ENCODE measurements at regions not wholly inside any gene's neighbourhood (a gene's known extent, or its start where the extent isn't known, plus 50 kb on each side); places are given as distances from the start of the nearest gene placed in this dataset.

DNA sequence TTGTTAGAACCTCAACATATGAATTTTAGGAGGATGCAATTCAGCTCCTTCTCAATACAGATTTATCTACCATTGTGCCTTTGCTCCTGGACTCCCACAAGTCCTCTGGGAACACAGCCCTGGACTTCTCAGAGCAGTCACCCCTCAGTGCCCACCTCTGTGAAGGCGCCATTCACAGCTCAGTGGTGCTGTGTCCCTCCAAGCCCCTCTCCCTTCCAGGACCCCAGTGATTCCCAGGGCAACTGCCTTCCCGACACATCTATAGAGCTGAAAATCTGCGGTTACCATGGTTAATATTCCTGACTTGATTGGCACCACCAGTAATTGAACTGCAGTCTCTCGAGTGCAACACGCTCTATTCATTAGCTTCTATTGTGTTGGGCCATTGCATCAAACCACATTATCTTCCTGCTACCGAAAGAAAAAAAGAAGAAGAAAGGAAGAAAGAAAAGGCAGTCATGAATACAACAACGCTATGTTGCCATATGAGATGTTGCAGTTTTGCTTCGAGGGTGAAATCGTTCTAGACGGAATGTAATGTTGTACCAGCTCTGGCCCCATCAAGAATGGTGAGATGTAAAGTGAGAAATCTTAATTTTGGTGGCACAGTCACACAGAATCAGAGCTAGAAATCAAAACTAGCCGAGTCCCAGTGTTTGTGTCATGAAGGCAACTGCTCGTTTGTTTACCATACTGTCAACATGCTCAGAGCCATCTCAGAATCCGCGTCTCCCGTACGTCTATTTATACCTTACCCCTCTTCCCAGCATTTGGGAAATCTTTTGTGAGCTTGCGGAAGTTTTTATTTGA is 524.0 kb upstream of the ID2 start:
- DNase-seq: no peak

DNA sequence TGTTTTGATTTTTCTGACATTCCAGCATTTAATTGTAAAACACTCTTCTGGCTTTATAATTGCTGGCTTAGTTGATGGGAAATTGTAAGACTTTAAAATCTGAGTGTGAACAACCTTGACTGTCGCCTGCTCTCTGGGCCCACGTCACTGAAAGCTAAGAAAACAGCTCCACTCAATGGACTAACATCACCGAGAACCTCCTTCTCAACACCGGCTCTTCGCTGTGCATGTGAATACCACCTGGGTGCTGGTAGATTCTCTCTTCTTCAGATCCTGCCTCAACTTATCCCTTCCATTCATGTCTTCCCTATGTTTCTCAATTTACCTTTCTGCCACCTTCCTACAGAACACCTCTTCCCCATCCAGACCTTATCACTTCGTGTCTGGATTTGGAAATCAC is 523.1 kb upstream of the ID2 start:
- no peak for DNase-seq

DNA sequence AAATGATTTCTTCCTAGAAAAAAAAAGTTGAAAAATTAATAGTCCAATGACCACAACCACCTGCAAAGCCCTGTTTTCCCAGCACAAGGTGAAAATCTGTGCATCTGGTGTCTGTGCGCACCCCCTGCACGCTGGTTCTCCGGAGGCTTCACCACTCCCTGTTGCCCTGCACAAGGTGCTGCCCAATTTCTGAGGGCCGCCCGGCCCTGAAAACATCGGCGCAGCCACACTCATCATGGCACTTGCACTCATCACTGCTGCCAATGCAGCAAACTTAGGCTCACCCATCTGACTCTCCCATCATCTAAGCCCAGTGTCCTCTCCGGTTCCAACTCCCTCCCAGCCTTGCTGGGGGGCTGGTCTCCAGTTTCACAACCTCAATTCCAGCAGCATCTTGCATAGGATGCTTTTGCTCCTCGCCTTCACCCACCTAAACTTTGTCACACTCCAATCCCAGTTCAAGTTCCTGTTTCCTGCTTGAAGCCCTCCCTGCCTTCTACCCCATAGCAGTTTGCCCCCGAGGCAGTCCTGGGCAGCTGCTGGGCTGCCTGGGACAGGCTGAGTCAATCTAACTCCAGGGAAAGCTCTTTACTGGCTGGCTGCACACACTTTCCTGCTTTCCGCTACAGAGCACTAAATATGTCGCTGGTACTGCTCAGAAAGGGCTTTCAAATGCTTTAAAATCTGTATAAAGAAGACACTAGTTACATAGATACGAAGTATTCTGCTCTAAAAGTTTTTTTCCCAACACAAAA is 522.5 kb upstream of the ID2 start:
- no peak for DNase-seq

DNA sequence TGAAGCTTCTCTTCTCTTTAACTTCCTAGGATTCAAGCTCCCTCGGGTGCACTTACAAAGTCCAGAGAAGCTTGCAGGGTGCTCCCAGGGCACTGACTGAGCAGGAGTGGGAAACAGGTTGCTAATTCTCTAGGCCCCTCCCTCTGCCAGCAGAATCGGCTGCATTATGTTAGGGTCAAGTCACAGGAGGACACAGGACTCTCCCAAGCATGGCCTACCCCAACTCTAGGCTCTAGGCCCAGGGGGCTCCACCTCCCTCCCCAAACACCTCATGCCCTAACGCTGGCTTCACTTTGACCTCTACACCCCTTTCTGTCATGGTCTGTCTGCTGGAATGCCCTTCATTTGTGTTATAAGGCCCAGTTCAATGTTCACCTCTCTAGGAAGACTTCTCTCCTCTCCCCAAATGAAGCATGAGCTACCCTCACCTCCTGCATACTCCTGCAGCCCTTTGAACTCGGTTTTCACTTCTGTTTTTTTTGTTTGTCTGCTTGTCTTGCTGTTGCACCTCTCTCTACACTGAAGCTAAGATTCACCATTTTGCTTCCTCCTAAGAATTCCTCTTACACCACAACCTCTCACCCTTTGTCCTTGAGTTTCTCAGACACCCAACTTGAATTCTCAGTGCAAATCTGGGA is 521.8 kb upstream of the ID2 start:
- DNase-seq: no peak

DNA sequence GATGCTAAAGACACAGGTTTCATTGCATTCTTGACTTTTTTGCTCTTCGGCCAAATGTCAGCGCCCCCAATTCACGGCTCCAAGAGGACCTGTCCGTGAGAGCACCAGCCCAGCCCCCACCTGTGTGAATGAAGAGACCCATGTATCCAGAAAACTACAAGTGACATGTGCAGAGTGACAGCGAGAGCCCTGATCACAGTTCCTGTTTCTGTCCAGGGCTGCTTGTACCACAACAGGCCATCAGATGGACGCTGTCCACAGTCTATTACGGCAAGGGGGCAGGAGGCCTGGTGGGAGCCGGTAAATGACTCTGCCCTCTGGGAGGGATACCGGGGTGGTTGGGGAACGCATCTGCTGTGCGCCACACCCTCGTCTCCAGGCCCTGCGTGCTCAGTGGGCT is 520.9 kb upstream of the ID2 start:
- no peak for DNase-seq

DNA sequence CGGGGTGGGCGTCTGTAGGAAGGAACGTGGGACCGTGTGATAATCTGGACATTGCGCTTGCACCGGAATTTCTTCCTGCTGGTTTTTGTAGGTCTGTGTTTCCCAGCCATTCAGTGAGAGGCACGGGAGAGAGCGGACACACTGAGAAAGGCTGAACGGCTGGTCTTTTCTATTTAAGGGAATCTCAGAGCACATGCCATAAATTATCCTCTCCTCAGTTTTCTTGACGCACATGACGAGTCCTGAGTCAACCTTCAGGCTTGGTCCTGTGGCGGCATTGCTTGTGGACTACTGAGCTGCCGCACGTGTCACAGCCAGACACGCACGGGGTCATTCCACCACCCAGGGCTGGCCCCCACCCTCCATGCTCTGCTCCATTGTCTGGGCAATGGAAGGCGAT is 519.3 kb upstream of the ID2 start:
- DNase-seq: no peak

DNA sequence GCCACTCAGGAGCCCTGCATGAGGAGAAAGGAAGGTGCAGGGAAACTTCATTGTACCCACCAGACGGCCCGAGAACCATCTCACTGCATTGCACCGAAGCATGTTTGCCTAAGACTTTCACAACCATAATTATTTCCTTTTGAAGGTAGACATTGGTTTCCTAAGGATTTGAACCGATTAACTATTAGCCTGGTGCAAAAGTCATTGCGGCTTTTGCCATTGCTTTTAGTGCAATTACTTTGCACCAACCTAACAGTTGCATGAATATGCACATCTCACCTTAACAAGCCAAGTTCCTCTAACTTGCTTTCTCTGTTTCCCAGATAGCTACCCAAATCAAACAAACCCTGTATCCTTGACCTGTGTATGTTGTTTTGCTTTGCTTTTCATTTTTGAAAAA is 516.3 kb upstream of the ID2 start:
- DNase-seq: no peak

DNA sequence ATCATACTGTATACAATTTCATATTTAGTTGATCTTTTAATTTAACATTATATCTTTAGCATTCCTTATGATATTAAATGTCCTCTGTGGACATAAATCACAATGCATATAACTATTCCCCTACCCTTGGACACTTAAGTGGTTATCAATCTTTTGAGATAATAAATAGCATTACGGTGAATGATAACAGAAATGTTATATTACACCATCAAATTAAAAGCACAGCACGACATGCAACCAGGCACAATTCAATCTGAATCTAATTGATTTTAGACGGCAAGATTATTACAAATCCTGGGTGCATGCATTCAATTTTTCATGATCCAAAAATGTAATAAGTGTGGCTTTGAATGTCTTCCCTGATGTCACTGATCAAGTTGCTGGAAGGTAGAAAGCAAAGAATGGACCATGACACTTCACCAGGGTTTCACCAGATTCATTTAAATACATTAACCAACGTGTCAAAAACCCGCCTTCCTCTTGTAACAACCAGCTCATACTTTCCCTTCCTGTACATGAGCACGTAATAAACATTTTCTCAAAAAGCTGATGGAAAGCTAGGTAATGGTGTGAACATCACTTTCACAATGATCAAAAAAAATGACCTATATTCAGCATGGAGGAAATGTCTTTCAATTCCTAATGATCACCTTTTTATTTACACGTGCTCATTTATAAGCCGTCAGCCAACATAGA is 513.7 kb upstream of the ID2 start:
- DNase-seq: peak; percentile 29

DNA sequence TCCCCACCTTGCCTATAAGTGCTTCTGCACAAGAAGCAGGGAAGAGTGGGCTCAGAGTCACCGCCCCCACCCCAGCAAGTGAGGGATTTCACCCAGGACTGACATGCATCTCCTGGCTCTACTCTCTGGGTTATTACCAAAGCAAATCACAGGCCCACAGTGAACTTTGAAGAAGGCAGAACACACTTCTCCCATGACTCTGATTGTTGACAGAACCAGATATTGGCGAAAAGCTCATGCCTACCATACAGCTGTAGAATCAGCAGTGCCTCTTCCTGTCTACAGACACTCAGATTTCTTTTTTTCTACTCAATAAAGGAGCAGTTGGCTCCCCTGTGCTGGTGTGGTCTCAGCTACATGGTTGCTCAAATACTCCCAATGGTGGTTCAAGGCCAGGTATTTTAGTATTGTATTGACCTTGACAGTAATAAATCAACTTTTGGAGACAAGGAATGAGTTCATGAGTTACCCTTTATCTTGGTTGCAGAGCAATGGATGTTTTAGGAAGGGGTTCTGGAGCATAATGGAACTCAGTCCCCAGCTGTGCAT is 512.9 kb upstream of the ID2 start:
- no peak for DNase-seq

DNA sequence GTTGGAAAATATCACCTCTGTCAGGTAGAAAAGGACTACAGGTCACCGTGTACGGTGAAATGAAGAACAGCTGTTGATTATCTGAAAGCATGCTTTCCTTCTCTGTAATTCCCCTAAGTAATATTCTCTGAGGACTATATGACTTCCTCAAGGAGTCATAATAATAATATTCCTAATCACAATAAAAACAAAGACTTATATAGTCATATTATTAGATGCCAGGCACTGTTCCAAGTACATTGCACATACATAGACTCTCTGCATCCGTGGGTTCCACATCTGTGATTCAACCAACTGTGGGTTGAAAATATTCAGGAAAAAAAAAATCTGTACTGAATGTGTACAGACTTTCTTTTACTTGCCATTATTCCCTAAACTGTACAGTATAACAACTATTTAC is 512.4 kb upstream of the ID2 start:
- no peak for DNase-seq

DNA sequence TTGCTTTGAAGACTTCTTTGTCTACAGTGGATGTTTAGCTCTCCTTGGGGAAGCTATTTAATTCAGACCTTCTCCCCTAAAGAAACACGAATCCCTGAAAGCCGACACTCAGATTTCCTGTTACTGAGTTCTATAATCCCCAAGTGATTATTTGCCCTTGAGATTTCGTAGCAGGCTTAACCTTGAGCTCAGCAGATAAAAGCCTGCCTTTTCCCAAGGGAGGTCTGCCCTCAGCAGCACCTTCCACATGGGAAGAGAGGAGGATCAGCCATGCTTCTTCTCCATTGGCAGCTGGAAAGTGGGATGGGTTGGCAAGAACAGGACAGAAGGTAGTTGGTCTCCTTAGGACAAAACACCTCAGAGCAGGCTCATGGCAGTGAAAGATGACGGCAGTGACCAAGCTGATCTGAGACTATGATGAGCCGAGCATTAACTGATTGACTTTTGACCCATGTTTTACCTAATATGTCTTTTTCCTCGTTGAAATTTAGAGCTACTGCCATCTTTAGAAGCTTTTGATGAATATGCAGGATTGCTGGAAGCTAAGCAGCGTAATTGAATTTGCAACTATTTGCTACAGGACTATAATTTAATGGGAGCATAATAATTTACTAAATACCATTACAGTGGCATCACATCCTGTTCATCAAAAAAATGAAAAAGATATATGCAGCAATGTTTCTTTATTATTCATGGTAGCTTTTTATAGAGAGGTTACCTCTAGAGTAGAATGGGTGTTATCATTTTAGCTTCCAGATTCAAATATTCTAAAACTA is 511.1 kb upstream of the ID2 start:
- DNase-seq: no peak

DNA sequence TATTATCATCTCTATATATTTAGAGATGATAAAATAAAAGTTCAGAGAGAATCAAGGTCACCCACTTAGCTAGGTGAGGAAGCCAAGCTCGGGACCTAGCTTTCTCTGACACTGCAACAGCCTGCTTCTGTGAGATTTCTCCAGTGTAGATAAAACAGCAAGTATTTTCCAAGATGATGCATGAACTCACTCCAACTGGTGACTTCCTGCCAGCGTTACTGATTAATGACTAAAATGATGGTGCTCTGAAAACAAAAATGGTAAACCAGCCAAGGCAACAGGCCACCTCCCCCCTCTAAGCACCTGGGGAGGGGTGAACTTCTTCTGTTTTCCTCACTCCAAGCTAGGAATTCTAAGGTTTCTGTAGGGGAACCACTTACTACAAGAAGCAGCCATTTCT is 510.2 kb upstream of the ID2 start:
- no peak for DNase-seq

DNA sequence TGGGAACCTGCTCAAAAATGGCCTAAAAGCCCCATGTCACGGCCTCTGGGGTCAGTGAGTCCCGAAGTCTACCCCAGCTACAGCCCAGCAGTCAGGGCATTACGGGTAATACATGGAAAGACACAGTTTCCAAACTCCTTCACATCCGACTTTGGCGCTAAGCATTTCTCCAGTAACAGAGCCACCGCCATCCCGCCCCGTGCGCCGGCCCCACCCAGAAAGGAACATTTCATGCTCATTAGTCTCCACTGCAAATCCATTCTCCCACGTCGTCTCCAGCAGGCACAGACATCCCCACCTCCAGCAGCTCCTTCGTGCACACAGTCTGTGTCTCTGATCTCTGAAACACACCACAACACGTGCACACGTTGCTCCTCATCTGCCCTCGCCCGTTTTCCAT is 509.2 kb upstream of the ID2 start:
- DNase-seq: no peak

DNA sequence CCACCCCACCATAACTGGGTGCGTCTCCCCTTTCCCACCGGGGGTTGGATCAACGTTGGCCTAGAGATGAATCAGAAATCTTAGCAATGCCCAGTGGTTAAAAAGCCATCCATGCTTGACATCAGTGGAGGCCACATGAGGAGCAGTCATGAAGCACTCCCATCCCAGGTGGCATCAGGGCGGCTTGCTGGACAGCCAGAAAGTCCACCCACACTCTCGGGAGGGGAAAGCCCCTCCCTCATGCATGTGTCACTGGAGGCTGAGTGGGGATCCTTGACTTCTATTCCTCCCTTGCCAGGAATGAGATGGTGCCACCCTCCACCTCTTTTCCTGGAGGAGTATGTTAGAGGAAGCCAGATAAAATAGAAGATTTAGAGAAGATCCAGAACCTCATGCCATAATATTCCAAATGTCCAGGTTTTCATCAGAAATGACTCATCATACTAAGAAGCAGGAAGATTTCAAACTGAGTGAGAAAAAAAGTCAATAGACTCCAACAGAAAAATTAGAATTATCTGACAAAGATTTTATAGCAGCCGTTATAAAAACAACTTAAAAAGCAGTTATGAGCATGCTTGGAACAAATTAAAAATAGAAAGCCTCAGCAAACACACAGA is 507.1 kb upstream of the ID2 start:
- no peak for DNase-seq

DNA sequence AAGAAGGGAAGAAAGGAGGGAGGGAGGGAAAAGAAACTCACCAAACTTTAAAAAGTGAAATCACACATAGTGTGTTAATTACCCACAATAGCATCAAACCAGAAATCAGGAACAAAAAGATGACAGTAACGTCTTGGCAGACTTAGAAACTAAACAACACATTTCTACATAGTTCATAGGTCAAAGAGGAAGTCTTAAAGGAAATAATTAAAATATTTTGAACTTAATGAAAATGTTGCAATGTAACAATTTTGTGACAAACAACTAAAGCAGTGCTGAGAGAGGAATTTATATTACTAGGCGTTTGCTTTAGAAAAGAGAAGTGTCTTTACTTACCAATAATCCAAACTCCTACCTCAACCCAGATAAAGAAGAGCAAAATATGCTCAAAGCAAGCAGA is 505.0 kb upstream of the ID2 start:
- no peak for DNase-seq

DNA sequence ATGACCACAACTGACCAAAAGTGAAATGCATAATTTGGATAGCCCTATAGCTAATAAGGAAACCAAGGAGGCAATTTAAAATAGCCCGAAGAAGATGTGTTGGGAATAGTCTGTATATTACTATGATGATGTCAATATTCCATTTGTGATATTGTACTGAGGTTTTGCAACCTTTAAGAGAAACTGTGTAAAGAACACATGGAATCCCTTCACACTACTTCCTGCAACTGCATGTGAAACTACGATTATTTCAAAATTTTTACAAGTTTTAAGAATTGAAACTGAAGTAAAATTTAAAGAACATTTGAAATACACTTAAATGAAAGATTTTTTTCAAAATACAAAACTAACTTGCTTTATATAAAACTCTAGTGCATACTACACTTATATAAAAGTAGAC is 504.3 kb upstream of the ID2 start:
- DNase-seq: no peak

DNA sequence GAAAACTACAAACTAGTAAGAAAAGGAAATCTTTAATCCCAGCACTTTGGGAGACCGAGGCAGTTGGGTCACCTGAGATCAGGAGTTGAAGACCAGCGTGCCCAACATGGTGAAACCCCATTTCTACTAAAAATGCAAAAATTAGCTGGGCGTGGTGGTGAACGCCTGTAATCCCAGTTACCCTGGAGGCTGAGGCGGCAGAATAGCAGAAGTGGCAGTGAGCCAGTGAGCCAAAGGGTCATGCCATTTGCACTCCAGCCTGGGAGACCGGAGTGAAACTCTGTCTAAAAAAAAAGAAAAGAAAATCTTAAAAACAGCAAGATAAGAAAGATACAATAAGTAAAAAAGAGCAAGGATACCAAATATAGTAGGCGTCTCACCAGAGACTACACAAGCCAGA is 502.9 kb upstream of the ID2 start:
- no peak for DNase-seq

DNA sequence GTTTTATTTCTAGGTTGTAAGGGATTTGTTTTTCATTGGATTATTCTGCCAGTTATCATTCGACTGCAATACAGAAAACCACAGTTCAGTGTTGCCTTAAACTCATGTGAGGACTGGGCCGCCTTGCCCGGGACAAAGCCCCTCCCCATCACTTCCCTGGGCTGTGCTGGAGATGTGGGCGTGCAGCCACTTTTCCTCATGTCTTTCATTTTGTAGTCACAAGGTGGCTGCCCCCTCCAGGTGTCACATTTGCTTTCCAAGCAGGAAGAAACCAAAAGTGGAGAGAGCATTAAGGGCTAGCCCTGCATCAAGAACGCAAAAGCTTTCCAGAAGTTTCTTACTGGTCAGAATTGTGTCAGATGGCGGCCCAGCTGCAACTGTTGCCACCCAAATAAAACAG is 492.5 kb upstream of the ID2 start:
- DNase-seq: no peak

DNA sequence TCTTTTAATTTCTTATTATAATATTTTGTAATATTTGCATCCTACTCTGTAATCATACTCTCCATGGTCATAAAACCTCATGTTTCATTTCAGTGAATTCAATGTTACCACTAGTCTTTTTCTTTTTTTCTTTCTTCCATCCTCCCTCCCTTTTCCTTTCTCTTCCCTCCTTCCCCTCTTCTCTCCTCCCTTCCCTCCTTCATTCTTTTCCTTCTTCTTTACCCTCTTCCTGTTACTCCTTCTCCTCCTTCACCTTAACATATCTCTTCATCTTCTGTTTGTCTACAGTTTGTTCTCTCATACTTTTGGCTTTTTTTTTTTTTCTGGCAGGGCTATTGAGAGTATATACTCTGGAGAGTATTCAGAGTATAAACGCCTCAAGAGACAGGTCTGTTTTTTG is 491.6 kb upstream of the ID2 start:
- no peak for DNase-seq

DNA sequence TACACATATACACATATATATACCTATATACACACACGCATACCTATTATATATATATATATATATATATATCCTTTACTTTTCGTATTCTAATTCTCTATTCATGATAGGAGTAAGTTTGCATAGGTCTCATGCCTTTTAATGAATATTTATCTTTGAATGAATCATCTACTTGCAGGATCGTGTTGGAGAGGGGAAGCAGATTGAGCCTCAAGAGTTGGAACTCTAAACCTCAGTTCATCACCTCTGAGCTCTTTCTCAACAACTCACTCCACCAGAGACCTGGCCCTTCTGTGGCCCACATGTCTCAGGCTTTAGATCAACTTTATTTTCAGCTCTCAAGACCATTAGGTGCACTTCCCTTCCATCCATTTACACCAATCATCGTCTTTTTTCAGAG is 490.4 kb upstream of the ID2 start:
- no peak for DNase-seq

DNA sequence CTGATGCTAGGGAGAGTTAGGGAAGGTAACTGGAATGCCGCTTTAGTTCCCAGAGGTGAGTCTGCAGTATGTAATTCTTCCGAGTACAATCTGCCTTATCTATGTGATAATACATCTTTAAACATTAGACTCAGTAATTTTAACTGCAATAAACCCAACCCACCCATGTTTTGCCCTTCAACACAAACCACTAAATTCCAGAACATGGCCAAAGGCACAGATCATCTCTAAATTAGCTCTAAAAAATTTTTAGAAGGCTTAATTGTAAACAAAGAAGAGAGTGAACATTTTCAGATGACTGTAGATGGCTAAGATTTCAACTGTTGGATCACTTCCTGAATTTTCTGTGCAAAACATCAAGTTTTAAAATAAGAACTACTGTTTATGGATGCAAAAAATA is 488.7 kb upstream of the ID2 start:
- DNase-seq: no peak

Data from activated CD4-positive, alpha-beta T cell treated with anti-CD3 and anti-CD28 coated beads, Interleukin-2, amount 50 U/mL, for 16 hours (primary cell).